ENCODE measurements at regions not wholly inside any gene's neighbourhood (a gene's known extent, or its start where the extent isn't known, plus 50 kb on each side); places are given as distances from the start of the nearest gene placed in this dataset.

- no peak for TF ChIP-seq NFE2L1 (CRISPR knock-in tag; IDR thresholded peaks at IDR 0.05)
Measured at GRCh38 chr16:88283596-88283995, 99.2 kb upstream of the ZNF469 start (continued).

- TF ChIP-seq MAX (CRISPR knock-in tag; IDR thresholded peaks at IDR 0.05) (no peak), ESRRA (CRISPR knock-in tag; IDR thresholded peaks at IDR 0.05; ENCODE audit: borderline replicate concordance) (no peak), ATF6 (CRISPR knock-in tag; IDR thresholded peaks at IDR 0.05) (no peak), GRHL2 (CRISPR knock-in tag; IDR thresholded peaks at IDR 0.05; ENCODE audit: insufficient replicate concordance, severe bottlenecking) (no peak), JAZF1 (CRISPR knock-in tag; IDR thresholded peaks at IDR 0.05) (no peak), E2F1 (CRISPR knock-in tag; IDR thresholded peaks at IDR 0.05) (no peak), CDX4 (CRISPR knock-in tag; IDR thresholded peaks at IDR 0.05; ENCODE audit: borderline replicate concordance) (no peak), ZNF219 (CRISPR knock-in tag; IDR thresholded peaks at IDR 0.05; ENCODE audit: borderline replicate concordance) (no peak), E2F4 (CRISPR knock-in tag; IDR thresholded peaks at IDR 0.05; ENCODE audit: borderline replicate concordance, low read depth) (no peak), MYBL2 (CRISPR knock-in tag; IDR thresholded peaks at IDR 0.05) (no peak), ZNF512 (CRISPR knock-in tag; IDR thresholded peaks at IDR 0.05; ENCODE audit: borderline replicate concordance) (no peak), NR3C1 (CRISPR knock-in tag; conservative IDR thresholded peaks at IDR 0.05; ENCODE audit: low read depth) (no peak)
- peaks cover 6% of the 10 kb centered on the region for H3K27me3 Mint-ChIP-seq (ENCODE audit: low read depth)
- H3K36me3 Mint-ChIP-seq = peaks cover 23% of the 10 kb centered on the region
- no peak for ATAC-seq
- no peak overlapping the region for H3K4me3 Mint-ChIP-seq
- no peak for DNase-seq (ENCODE audit: low spot score)
- CTCF ChIA-PET = no interaction called here
- peaks cover 47% of the 10 kb centered on the region for H3K9me3 Mint-ChIP-seq
- POLR2A ChIA-PET = no interaction called here
- no peaks in the 10 kb centered on the region for H3K4me1 Mint-ChIP-seq
- no peak overlapping the region for H3K27ac Mint-ChIP-seq
Measured at GRCh38 chr16:88284101-88284500, 98.7 kb upstream of the ZNF469 start.

GRCh38 chr16:88284626-88285513 lies 97.9 kb upstream of the ZNF469 start:
- H3K9me3 Mint-ChIP-seq = peaks cover 42% of the 10 kb centered on the region
- no peak for DNase-seq (ENCODE audit: low spot score)
- H3K36me3 Mint-ChIP-seq = peaks cover 21% of the 10 kb centered on the region
- H3K27ac Mint-ChIP-seq = no peak overlapping the region
- no peak overlapping the region for H3K4me3 Mint-ChIP-seq
- ATAC-seq = no peak
- ChIA-PET POLR2A (no interaction called here), CTCF (no interaction called here)
- no peaks in the 10 kb centered on the region for H3K4me1 Mint-ChIP-seq
- H3K27me3 Mint-ChIP-seq (ENCODE audit: low read depth) = peaks cover 6% of the 10 kb centered on the region
- TF ChIP-seq HMGXB4 (CRISPR knock-in tag; IDR thresholded peaks at IDR 0.05) = no peak
- TF ChIP-seq MAX (CRISPR knock-in tag; IDR thresholded peaks at IDR 0.05) = no peak
- TF ChIP-seq HMGA2 (CRISPR knock-in tag; IDR thresholded peaks at IDR 0.05) = no peak
- no peak for TF ChIP-seq EMX1 (CRISPR knock-in tag; IDR thresholded peaks at IDR 0.05)
- TF ChIP-seq NR2C2 (CRISPR knock-in tag; IDR thresholded peaks at IDR 0.05) = no peak
- no peak for TF ChIP-seq CBFB (CRISPR knock-in tag; IDR thresholded peaks at IDR 0.05; ENCODE audit: low read depth)
- no peak for TF ChIP-seq MXD4 (CRISPR knock-in tag; IDR thresholded peaks at IDR 0.05; ENCODE audit: borderline replicate concordance)
- no peak for TF ChIP-seq ZNF671 (CRISPR knock-in tag; IDR thresholded peaks at IDR 0.05)
- no peak for TF ChIP-seq NFATC4 (CRISPR knock-in tag; IDR thresholded peaks at IDR 0.05)
- no peak for TF ChIP-seq GABPB1 (CRISPR knock-in tag; IDR thresholded peaks at IDR 0.05)
- no peak for TF ChIP-seq ZNF138 (CRISPR knock-in tag; conservative IDR thresholded peaks at IDR 0.05)

Data from WTC11 (cell line).